ENCODE measurements at regions not wholly inside any gene's neighbourhood (a gene's known extent, or its start where the extent isn't known, plus 50 kb on each side); places are given as distances from the start of the nearest gene placed in this dataset.

DNA sequence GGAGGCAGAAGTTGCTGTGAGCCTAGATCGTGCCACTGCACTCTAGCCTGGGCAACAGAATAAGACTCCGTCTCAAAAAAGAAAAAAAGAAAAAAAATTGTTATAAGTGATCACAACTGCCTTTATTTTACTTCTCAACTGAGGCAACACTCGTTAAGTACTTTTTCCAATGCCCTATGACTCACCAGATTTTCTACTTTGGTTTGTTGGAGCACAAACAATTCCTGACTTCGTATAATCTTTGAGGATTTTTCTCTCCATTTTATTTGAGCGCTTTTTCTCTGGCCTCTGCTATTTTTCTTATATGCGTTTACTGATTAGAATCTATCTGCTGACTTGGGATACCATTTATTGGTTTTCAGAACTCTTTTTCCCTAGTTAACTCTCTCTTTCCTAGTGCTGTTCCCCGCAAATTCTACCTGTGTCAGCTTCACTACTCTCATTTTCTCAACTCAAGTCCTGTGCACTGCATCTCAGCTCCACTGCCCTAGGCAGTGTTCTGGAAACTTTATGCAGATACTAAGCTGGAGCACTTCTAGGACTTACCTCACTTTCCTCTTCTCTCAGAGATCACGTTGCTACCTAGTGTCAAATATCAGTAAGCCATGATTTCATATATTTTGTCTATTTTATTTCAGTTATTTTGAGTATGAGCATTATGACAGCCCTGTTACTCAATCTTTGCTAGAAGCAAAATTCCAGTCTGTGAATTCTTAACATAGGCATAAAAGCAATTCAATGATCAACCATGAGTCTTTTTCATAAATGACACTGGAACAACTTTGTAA, 1120.1 kb upstream of the CITED2 start:
- TF ChIP-seq, protein P1, sequence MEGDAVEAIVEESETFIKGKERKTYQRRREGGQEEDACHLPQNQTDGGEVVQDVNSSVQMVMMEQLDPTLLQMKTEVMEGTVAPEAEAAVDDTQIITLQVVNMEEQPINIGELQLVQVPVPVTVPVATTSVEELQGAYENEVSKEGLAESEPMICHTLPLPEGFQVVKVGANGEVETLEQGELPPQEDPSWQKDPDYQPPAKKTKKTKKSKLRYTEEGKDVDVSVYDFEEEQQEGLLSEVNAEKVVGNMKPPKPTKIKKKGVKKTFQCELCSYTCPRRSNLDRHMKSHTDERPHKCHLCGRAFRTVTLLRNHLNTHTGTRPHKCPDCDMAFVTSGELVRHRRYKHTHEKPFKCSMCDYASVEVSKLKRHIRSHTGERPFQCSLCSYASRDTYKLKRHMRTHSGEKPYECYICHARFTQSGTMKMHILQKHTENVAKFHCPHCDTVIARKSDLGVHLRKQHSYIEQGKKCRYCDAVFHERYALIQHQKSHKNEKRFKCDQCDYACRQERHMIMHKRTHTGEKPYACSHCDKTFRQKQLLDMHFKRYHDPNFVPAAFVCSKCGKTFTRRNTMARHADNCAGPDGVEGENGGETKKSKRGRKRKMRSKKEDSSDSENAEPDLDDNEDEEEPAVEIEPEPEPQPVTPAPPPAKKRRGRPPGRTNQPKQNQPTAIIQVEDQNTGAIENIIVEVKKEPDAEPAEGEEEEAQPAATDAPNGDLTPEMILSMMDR (IDR thresholded peaks at IDR 0.05) = no peak
- TF ChIP-seq EZH2 (IDR thresholded peaks at IDR 0.05) = no peak
